HEK293 (cell line): ENCODE measurements at regions not wholly inside any gene's neighbourhood (a gene's known extent, or its start where the extent isn't known, plus 50 kb on each side); places are given as distances from the start of the nearest gene placed in this dataset.

Experiments used
- MYNN ChIP-seq: fragments of 450-650 bp; formaldehyde crosslinking; IDR thresholded peaks from 2 replicates; pipeline ENCODE4 v1.5.1; 2016; ENCODE audit warnings: missing biosample characterization, missing genetic modification characterization, borderline replicate concordance
- MZF1 ChIP-seq: fragments of 450-650 bp; formaldehyde crosslinking; IDR thresholded peaks from 2 replicates; pipeline ENCODE4 v1.5.1; 2017; ENCODE audit warnings: missing biosample characterization, missing genetic modification characterization, borderline replicate concordance
- TCF7L2 ChIP-seq: IDR thresholded peaks from 2 replicates; pipeline ENCODE4 v1.6.1; 2011; ENCODE audit warnings: low read depth, mild to moderate bottlenecking, inconsistent platforms, low read length, moderate library complexity, borderline replicate concordance
- YY1 ChIP-seq: fragments of 450-650 bp; formaldehyde crosslinking; IDR thresholded peaks from 2 replicates; pipeline ENCODE4 v1.5.1; 2018; ENCODE audit warnings: missing biosample characterization, missing genetic modification characterization
- ZEB2 ChIP-seq: fragments of 450-650 bp; formaldehyde crosslinking; IDR thresholded peaks from 2 replicates; pipeline ENCODE4 v1.5.1; 2016; ENCODE audit warnings: missing biosample characterization, missing genetic modification characterization
- ZNF350 ChIP-seq: fragments of 450-650 bp; formaldehyde crosslinking; IDR thresholded peaks from 2 replicates; pipeline ENCODE4 v1.5.0; 2017; ENCODE audit warnings: missing biosample characterization, mild to moderate bottlenecking, missing genetic modification characterization
- ZNF514 ChIP-seq: fragments of 450-650 bp; formaldehyde crosslinking; IDR thresholded peaks from 2 replicates; pipeline ENCODE4 v1.5.1; 2016; ENCODE audit warnings: missing biosample characterization, missing genetic modification characterization
- ZNF660 ChIP-seq: fragments of 450-650 bp; IDR thresholded peaks from 2 replicates; pipeline ENCODE4 v1.5.1; 2018; ENCODE audit warnings: missing biosample characterization, mild to moderate bottlenecking, missing genetic modification characterization
- ZNF791 ChIP-seq: fragments of 450-650 bp; formaldehyde crosslinking; IDR thresholded peaks from 2 replicates; pipeline ENCODE4 v1.5.1; 2016; ENCODE audit warnings: missing biosample characterization, missing genetic modification characterization
- ZNF843 ChIP-seq: fragments of 450-650 bp; formaldehyde crosslinking; IDR thresholded peaks from 2 replicates; pipeline ENCODE4 v1.5.1; 2016; ENCODE audit warnings: missing biosample characterization, missing genetic modification characterization
- TF ChIP-seq, protein P1 (sequence below): fragments of 450-650 bp; formaldehyde crosslinking; IDR thresholded peaks from 2 replicates; pipeline ENCODE4 v1.5.1; 2016; ENCODE audit warnings: missing biosample characterization, missing genetic modification characterization
- TF ChIP-seq, protein P2 (sequence below): fragments of 450-650 bp; formaldehyde crosslinking; IDR thresholded peaks from 2 replicates; pipeline ENCODE4 v1.5.1; 2016; ENCODE audit warnings: missing biosample characterization, missing genetic modification characterization
- TF ChIP-seq, protein P3 (sequence below): fragments of 450-650 bp; formaldehyde crosslinking; IDR thresholded peaks from 2 replicates; pipeline ENCODE4 v1.5.1; 2016; ENCODE audit warnings: missing biosample characterization, missing genetic modification characterization

DNA sequence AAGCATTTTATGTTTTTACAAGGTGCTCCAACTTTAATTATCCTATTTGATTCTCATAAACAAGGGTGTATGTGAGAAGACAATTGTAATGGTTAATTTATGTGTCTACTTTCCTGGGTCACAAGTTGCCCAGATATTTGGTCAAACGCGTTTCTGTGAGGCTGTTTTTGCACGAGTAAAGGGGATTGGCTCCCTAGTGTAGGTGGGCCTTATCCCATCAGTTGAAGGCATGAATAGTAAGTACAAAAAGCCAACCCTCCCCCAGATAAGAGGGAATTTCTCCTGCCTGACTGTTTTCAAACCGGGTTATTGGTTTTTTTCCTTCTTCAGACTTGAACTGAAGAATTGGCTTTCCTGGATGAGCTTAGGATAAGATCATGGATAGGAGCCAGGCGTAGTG is 224.0 kb upstream of the NCKAP5 start:
- TF ChIP-seq, protein P1, sequence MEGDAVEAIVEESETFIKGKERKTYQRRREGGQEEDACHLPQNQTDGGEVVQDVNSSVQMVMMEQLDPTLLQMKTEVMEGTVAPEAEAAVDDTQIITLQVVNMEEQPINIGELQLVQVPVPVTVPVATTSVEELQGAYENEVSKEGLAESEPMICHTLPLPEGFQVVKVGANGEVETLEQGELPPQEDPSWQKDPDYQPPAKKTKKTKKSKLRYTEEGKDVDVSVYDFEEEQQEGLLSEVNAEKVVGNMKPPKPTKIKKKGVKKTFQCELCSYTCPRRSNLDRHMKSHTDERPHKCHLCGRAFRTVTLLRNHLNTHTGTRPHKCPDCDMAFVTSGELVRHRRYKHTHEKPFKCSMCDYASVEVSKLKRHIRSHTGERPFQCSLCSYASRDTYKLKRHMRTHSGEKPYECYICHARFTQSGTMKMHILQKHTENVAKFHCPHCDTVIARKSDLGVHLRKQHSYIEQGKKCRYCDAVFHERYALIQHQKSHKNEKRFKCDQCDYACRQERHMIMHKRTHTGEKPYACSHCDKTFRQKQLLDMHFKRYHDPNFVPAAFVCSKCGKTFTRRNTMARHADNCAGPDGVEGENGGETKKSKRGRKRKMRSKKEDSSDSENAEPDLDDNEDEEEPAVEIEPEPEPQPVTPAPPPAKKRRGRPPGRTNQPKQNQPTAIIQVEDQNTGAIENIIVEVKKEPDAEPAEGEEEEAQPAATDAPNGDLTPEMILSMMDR (tag by site-specific recombination): no peak
- no peak for TF ChIP-seq ZNF350 (tag by site-specific recombination)
- TF ChIP-seq ZNF514 (tag by site-specific recombination): no peak
- TF ChIP-seq MYNN (tag by site-specific recombination): no peak
- TF ChIP-seq, protein P2, sequence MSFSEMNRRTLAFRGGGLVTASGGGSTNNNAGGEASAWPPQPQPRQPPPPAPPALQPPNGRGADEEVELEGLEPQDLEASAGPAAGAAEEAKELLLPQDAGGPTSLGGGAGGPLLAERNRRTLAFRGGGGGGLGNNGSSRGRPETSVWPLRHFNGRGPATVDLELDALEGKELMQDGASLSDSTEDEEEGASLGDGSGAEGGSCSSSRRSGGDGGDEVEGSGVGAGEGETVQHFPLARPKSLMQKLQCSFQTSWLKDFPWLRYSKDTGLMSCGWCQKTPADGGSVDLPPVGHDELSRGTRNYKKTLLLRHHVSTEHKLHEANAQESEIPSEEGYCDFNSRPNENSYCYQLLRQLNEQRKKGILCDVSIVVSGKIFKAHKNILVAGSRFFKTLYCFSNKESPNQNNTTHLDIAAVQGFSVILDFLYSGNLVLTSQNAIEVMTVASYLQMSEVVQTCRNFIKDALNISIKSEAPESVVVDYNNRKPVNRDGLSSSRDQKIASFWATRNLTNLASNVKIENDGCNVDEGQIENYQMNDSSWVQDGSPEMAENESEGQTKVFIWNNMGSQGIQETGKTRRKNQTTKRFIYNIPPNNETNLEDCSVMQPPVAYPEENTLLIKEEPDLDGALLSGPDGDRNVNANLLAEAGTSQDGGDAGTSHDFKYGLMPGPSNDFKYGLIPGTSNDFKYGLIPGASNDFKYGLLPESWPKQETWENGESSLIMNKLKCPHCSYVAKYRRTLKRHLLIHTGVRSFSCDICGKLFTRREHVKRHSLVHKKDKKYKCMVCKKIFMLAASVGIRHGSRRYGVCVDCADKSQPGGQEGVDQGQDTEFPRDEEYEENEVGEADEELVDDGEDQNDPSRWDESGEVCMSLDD (tag by site-specific recombination): no peak
- TF ChIP-seq MZF1 (tag by site-specific recombination): no peak
- no peak for TF ChIP-seq ZEB2 (tag by site-specific recombination)
- TF ChIP-seq TCF7L2: no peak
- TF ChIP-seq ZNF843 (tag by site-specific recombination): no peak
- TF ChIP-seq ZNF660 (tag by site-specific recombination): no peak
- no peak for TF ChIP-seq YY1 (tag by site-specific recombination)
- TF ChIP-seq, protein P3, sequence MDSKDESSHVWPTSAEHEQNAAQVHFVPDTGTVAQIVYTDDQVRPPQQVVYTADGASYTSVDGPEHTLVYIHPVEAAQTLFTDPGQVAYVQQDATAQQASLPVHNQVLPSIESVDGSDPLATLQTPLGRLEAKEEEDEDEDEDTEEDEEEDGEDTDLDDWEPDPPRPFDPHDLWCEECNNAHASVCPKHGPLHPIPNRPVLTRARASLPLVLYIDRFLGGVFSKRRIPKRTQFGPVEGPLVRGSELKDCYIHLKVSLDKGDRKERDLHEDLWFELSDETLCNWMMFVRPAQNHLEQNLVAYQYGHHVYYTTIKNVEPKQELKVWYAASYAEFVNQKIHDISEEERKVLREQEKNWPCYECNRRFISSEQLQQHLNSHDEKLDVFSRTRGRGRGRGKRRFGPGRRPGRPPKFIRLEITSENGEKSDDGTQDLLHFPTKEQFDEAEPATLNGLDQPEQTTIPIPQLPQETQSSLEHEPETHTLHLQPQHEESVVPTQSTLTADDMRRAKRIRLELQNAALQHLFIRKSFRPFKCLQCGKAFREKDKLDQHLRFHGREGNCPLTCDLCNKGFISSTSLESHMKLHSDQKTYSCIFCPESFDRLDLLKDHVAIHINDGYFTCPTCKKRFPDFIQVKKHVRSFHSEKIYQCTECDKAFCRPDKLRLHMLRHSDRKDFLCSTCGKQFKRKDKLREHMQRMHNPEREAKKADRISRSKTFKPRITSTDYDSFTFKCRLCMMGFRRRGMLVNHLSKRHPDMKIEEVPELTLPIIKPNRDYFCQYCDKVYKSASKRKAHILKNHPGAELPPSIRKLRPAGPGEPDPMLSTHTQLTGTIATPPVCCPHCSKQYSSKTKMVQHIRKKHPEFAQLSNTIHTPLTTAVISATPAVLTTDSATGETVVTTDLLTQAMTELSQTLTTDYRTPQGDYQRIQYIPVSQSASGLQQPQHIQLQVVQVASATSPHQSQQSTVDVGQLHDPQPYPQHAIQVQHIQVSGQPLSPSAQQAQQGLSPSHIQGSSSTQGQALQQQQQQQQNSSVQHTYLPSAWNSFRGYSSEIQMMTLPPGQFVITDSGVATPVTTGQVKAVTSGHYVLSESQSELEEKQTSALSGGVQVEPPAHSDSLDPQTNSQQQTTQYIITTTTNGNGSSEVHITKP (tag by site-specific recombination): no peak
- TF ChIP-seq ZNF791 (tag by site-specific recombination): no peak
